Spleen (tissue), 11 donors: ENCODE measurements at regions not wholly inside any gene's neighbourhood (a gene's known extent, or its start where the extent isn't known, plus 50 kb on each side); places are given as distances from the start of the nearest gene placed in this dataset.
A peak's percentile ranks its signal among the peaks of the same experiment; 100 is the strongest.

Source experiments
- DNase-seq: peaks from one replicate; pipeline ENCODE4 v3.0.0-alpha.2; 2020
- H3K27ac ChIP-seq, 8 donors: fragments of 200-600 bp; sonication (generic) in 7 of 8; 1 replicate in 4 of 8; 2 replicates in 4 of 8; pipeline versions ENCODE4 v1.5.0 to v1.8.0; 2016 to 2021; ENCODE audit warnings: inconsistent platforms in 4 of 8, mild to moderate bottlenecking in 4 of 8, moderate library complexity in 1 of 8
- H3K27me3 ChIP-seq, 7 donors: fragments of 200-600 bp; sonication (generic) in 6 of 7; replicated peaks in 1 of 7; 1 replicate in 4 of 7; 2 replicates in 3 of 7; pipeline versions ENCODE4 v1.5.0 to v1.8.0; 2016 to 2021; ENCODE audit warnings: inconsistent platforms in 3 of 7, mild to moderate bottlenecking in 1 of 7
- H3K36me3 ChIP-seq, 6 donors: fragments of 200-600 bp; sonication (generic) in 5 of 6; 1 replicate in 4 of 6; 2 replicates in 2 of 6; pipeline versions ENCODE4 v1.5.0 to v1.8.0; 2016 to 2021; ENCODE audit warnings: inconsistent platforms in 2 of 6
- H3K4me1 ChIP-seq, 6 donors: fragments of 200-600 bp; sonication (generic) in 5 of 6; 1 replicate in 3 of 6; 2 replicates in 3 of 6; pipeline versions ENCODE4 v1.5.0 to v1.8.0; 2016 to 2021; ENCODE audit warnings: inconsistent platforms in 3 of 6
- H3K4me3 ChIP-seq, 8 donors: fragments of 200-600 bp; sonication (generic) in 7 of 8; 1 replicate in 4 of 8; 2 replicates in 4 of 8; pipeline versions ENCODE4 v1.5.0 to v1.8.0; 2016 to 2021; ENCODE audit warnings: inconsistent platforms in 4 of 8, mild to moderate bottlenecking in 4 of 8, moderate library complexity in 2 of 8
- H3K9me3 ChIP-seq, 8 donors: fragments of 200-600 bp; sonication (generic) in 7 of 8; 1 replicate in 4 of 8; 2 replicates in 4 of 8; pipeline versions ENCODE4 v1.5.0 to v1.8.0; 2016 to 2021; ENCODE audit warnings: inconsistent platforms in 4 of 8
- POLR2A ChIP-seq, 3 donors: fragments of 450-650 bp; IDR thresholded peaks; one replicate each; pipeline ENCODE4 v1.5.1; 2017; ENCODE audit warnings: antibody characterized with exemption in 3 of 3, mild to moderate bottlenecking in 1 of 3
- POLR2AphosphoS5 ChIP-seq, 3 donors: sonication (generic); formaldehyde crosslinking; IDR thresholded peaks; one replicate each; pipeline ENCODE4 v1.5.1; 2017; ENCODE audit warnings: antibody characterized with exemption in 3 of 3
- WGBS, 5 donors: extraction: QIAGEN DNeasy Blood & Tissue Kit in 3 of 5; methylation state at CpG; one replicate each; pipeline versions ENCODE4 v1.1.5 to v1.1.7; 2013 to 2018; 5-methylcytosine and 5-hydroxymethylcytosine counted together
- intact Hi-C: fragments of 100-400 bp; cut with DNase I; formaldehyde crosslinking; loops from one replicate; pipeline ENCODE4 v1.15.0; 2023; ENCODE audit warnings: low total_unique reads
- TF ChIP-seq, protein P1 (sequence below), 11 experiments: fragments of 200-600 bp in 7 of 11; fragments of 450-650 bp in 4 of 11; sonication (generic) in 4 of 11; IDR thresholded peaks in 8 of 11; conservative IDR thresholded peaks in 3 of 11; 1 replicate in 7 of 11; 2 replicates in 4 of 11; pipeline versions ENCODE4 v1.4.0 to v1.8.0; 2016 to 2021; ENCODE audit warnings: antibody characterized with exemption in 11 of 11, inconsistent platforms in 4 of 11, mild to moderate bottlenecking in 1 of 11
- donor health status: healthy with polysubstance abuse.
- donor health status: DM: no; HTN: no; CAD: no; lungs with moderate emphysema.
- donor health status: DM: no; HTN: no; CAD: no.
- donor health status: Bipolar disorder and iron deficiency.
- donor health status: healthy.
- donor health status: DM: no; HTN: no; CAD: no.
- donor health status: DM: yes; HTN: yes; CAD: no.

GRCh38 chr3:124091716-124092115, 99.8 kb upstream of the ROPN1 start:
- Histone ChIP-seq H3K9me3 (no peaks in the 10 kb centered on the region), H3K27ac (no peak overlapping the region), H3K4me3 (no peak overlapping the region), H3K4me1 (peaks cover 0 to 10% (median 0%) of the 10 kb centered on the region in 6 donors), H3K27me3 (peaks cover 0 to 3% (median 0%) of the 10 kb centered on the region in 7 donors), H3K36me3 (peaks cover 0 to 7% (median 0%) of the 10 kb centered on the region in 6 donors)
- TF ChIP-seq POLR2A (IDR thresholded peaks at IDR 0.05) = no peak
- TF ChIP-seq, protein P1, sequence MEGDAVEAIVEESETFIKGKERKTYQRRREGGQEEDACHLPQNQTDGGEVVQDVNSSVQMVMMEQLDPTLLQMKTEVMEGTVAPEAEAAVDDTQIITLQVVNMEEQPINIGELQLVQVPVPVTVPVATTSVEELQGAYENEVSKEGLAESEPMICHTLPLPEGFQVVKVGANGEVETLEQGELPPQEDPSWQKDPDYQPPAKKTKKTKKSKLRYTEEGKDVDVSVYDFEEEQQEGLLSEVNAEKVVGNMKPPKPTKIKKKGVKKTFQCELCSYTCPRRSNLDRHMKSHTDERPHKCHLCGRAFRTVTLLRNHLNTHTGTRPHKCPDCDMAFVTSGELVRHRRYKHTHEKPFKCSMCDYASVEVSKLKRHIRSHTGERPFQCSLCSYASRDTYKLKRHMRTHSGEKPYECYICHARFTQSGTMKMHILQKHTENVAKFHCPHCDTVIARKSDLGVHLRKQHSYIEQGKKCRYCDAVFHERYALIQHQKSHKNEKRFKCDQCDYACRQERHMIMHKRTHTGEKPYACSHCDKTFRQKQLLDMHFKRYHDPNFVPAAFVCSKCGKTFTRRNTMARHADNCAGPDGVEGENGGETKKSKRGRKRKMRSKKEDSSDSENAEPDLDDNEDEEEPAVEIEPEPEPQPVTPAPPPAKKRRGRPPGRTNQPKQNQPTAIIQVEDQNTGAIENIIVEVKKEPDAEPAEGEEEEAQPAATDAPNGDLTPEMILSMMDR (IDR thresholded peaks at IDR 0.05 in 8 of 11, conservative IDR thresholded peaks at IDR 0.05 in 3 of 11) = no peak
- DNase-seq = no peak
- 74 to 93% (median 87%) methylated on average over 1 of the region's 1 CpG for WGBS, 5 donors
- intact Hi-C loops = no loop called here

DNA sequence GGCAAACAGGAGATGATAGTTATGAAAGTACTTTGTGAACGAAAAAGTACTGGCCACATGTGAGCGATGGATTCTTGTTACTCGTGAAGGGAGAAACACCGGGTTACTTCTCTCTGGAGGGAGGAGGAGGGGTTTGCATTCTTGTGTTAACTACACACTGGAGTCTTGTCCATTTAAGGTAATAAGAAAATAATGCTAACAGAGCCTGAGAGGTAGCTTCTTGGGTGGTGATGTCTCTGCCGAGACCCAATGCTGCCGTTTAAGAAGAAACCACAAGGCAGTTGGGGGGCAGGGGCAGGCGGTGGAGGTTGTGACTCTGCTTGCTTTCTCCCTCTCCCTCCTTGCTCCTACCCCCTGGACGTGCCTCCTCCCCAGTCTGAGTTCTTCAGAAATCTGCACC, 100.9 kb upstream of the ROPN1 start:
- Histone ChIP-seq H3K9me3 (no peaks in the 10 kb centered on the region), H3K36me3 (peaks cover 0 to 7% (median 0%) of the 10 kb centered on the region in 6 donors), H3K27ac (no peak overlapping the region), H3K4me1 (peaks cover 0 to 10% (median 0%) of the 10 kb centered on the region in 6 donors), H3K27me3 (peaks cover 0 to 3% (median 0%) of the 10 kb centered on the region in 7 donors), H3K4me3 (no peak overlapping the region)
- WGBS, 5 donors = 81 to 86% (median 82%) methylated on average over 8 of the region's 8 CpGs
- no peak for DNase-seq
- TF ChIP-seq POLR2A (IDR thresholded peaks at IDR 0.05) = no peak
- TF ChIP-seq, protein P1 (IDR thresholded peaks at IDR 0.05 in 8 of 11, conservative IDR thresholded peaks at IDR 0.05 in 3 of 11) = no peak
- TF ChIP-seq POLR2AphosphoS5 (IDR thresholded peaks at IDR 0.05) = no peak
- intact Hi-C loops = no loop called here

- Histone ChIP-seq H3K27ac (no peak overlapping the region), H3K27me3 (peaks cover 0 to 3% (median 0%) of the 10 kb centered on the region in 7 donors), H3K4me1 (peaks cover 0 to 10% (median 0%) of the 10 kb centered on the region in 6 donors), H3K36me3 (peaks cover 0 to 7% (median 0%) of the 10 kb centered on the region in 6 donors), H3K9me3 (no peaks in the 10 kb centered on the region), H3K4me3 (no peak overlapping the region)
- DNase-seq = no peak
- TF ChIP-seq POLR2AphosphoS5 (IDR thresholded peaks at IDR 0.05) (peak in 2 of 3 donors; percentile 45 to 48), POLR2A (IDR thresholded peaks at IDR 0.05) (no peak)
- TF ChIP-seq, protein P1 (IDR thresholded peaks at IDR 0.05 in 8 of 11, conservative IDR thresholded peaks at IDR 0.05 in 3 of 11) = no peak
- WGBS, 5 donors = 82 to 88% (median 86%) methylated on average over 20 of the region's 20 CpGs
- intact Hi-C loops = no loop called here
These were observed 102.6 kb upstream of the ROPN1 start for GRCh38 chr3:124094496-124094895.

GRCh38 chr3:124097362-124098131, 105.6 kb upstream of the ROPN1 start:
- no peaks in the 10 kb centered on the region for H3K9me3 ChIP-seq
- no peaks in the 10 kb centered on the region for H3K4me1 ChIP-seq
- intact Hi-C loops = no loop called here
- TF ChIP-seq, protein P1 (IDR thresholded peaks at IDR 0.05 in 8 of 11, conservative IDR thresholded peaks at IDR 0.05 in 3 of 11) = no peak
- no peak for TF ChIP-seq POLR2A (IDR thresholded peaks at IDR 0.05)
- no peak for TF ChIP-seq POLR2AphosphoS5 (IDR thresholded peaks at IDR 0.05)
- H3K4me3 ChIP-seq = no peak overlapping the region
- DNase-seq = no peak
- peaks cover 0 to 3% (median 0%) of the 10 kb centered on the region in 7 donors for H3K27me3 ChIP-seq
- WGBS, 5 donors = 69 to 87% (median 75%) methylated on average over 5 of the region's 5 CpGs
- peaks cover 0 to 7% (median 0%) of the 10 kb centered on the region in 6 donors for H3K36me3 ChIP-seq
- H3K27ac ChIP-seq = no peak overlapping the region
